HL-60 (cell line): ENCODE measurements at regions not wholly inside any gene's neighbourhood (a gene's known extent, or its start where the extent isn't known, plus 50 kb on each side); places are given as distances from the start of the nearest gene placed in this dataset.

ENCODE experiments used
- DNase-seq, 2 experiments: peaks; one replicate each; pipeline ENCODE4 v3.0.0-alpha.2; 2010 to 2020; ENCODE audit warnings: low read depth in 1 of 2, low spot score in 1 of 2
- H3K27ac ChIP-seq: fragments of 250-450 bp; sonication (Bioruptor Pico); replicated peaks from 2 replicates; pipeline ENCODE4 v1.5.1; 2020; ENCODE audit warnings: mild to moderate bottlenecking, moderate library complexity
- H3K27me3 ChIP-seq: fragments of 250-450 bp; sonication (Bioruptor Pico); 2 replicates; pipeline ENCODE4 v1.5.1; 2021; ENCODE audit warnings: mild to moderate bottlenecking, moderate library complexity; ENCODE audit not compliant: insufficient read depth, poor library complexity, severe bottlenecking
- H3K4me3 ChIP-seq: replicated peaks from 2 replicates; pipeline ENCODE4 v1.5.1; 2011; ENCODE audit warnings: mild to moderate bottlenecking, control low read depth, low read length; ENCODE audit not compliant: insufficient read depth
- GABPA ChIP-seq: IDR thresholded peaks from 2 replicates; pipeline ENCODE4 v1.6.1; 2012; ENCODE audit warnings: low read depth
- POLR2AphosphoS5 ChIP-seq: IDR thresholded peaks from 2 replicates; pipeline ENCODE4 v1.6.1; 2012; ENCODE audit warnings: low read depth
- SPI1 ChIP-seq: IDR thresholded peaks from 2 replicates; pipeline ENCODE4 v1.6.1; 2012; ENCODE audit warnings: low read depth, mild to moderate bottlenecking, borderline replicate concordance
- TF ChIP-seq, protein P1 (sequence below): IDR thresholded peaks from one replicate; pipeline ENCODE4 v1.5.1; 2011; ENCODE audit warnings: low read length, control low read depth, inconsistent platforms; ENCODE audit not compliant: insufficient read depth
- TF ChIP-seq, protein P2 (sequence below): IDR thresholded peaks from 2 replicates; pipeline ENCODE4 v1.6.1; 2012; ENCODE audit warnings: low read depth; ENCODE audit not compliant: insufficient replicate concordance

DNA sequence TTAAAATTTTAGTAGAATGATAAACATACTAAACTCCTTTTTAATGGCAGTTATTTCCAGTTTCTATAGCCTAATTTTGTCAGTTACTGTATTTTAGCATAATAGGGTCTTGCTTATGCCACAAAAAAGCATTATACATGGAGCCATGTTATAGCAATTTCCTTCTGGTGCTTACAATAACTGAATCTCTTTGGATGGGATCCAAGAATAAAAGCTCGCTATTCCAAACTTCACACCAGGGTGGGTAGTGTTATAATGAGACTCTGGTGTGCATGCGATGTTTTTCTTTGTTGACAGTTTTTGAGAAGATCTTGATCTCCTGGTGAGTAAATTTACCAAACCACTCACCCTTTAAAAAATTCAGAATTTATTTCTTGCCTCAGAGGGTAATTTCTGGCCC lies 90.4 kb upstream of the CCDC91 start:
- Histone ChIP-seq H3K4me3 (no peak overlapping the region), H3K27ac (no peak overlapping the region), H3K27me3 (no peaks in the 10 kb centered on the region)
- TF ChIP-seq, protein P1, sequence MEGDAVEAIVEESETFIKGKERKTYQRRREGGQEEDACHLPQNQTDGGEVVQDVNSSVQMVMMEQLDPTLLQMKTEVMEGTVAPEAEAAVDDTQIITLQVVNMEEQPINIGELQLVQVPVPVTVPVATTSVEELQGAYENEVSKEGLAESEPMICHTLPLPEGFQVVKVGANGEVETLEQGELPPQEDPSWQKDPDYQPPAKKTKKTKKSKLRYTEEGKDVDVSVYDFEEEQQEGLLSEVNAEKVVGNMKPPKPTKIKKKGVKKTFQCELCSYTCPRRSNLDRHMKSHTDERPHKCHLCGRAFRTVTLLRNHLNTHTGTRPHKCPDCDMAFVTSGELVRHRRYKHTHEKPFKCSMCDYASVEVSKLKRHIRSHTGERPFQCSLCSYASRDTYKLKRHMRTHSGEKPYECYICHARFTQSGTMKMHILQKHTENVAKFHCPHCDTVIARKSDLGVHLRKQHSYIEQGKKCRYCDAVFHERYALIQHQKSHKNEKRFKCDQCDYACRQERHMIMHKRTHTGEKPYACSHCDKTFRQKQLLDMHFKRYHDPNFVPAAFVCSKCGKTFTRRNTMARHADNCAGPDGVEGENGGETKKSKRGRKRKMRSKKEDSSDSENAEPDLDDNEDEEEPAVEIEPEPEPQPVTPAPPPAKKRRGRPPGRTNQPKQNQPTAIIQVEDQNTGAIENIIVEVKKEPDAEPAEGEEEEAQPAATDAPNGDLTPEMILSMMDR = no peak
- TF ChIP-seq POLR2AphosphoS5 (no peak), GABPA (no peak)
- TF ChIP-seq, protein P2, sequence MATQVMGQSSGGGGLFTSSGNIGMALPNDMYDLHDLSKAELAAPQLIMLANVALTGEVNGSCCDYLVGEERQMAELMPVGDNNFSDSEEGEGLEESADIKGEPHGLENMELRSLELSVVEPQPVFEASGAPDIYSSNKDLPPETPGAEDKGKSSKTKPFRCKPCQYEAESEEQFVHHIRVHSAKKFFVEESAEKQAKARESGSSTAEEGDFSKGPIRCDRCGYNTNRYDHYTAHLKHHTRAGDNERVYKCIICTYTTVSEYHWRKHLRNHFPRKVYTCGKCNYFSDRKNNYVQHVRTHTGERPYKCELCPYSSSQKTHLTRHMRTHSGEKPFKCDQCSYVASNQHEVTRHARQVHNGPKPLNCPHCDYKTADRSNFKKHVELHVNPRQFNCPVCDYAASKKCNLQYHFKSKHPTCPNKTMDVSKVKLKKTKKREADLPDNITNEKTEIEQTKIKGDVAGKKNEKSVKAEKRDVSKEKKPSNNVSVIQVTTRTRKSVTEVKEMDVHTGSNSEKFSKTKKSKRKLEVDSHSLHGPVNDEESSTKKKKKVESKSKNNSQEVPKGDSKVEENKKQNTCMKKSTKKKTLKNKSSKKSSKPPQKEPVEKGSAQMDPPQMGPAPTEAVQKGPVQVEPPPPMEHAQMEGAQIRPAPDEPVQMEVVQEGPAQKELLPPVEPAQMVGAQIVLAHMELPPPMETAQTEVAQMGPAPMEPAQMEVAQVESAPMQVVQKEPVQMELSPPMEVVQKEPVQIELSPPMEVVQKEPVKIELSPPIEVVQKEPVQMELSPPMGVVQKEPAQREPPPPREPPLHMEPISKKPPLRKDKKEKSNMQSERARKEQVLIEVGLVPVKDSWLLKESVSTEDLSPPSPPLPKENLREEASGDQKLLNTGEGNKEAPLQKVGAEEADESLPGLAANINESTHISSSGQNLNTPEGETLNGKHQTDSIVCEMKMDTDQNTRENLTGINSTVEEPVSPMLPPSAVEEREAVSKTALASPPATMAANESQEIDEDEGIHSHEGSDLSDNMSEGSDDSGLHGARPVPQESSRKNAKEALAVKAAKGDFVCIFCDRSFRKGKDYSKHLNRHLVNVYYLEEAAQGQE = no peak
- no peak for DNase-seq

DNA sequence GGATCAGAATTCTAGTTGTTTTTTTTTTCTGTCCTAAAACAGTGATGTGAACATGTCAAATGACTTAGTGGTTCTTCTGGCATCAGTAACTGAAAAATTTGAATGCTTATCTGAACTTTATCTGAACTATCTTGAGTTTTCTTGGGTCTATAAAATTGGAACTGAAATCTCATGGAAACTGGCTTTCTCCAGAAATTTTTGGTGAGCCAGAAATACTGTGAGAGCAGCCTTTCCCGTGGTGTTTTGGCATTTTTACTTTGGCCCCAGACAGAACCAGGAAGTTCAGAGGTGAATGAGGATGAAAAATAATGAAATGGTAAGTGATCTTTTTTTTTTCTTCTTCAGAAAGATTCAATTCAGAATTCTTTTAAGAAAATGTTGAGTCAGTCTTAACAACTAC lies 89.5 kb upstream of the CCDC91 start:
- Histone ChIP-seq H3K27ac (no peak overlapping the region), H3K27me3 (no peaks in the 10 kb centered on the region), H3K4me3 (no peak overlapping the region)
- DNase-seq = no peak
- TF ChIP-seq POLR2AphosphoS5 = no peak
- TF ChIP-seq, protein P1 = no peak
- TF ChIP-seq GABPA = no peak
- no peak for TF ChIP-seq SPI1
- TF ChIP-seq, protein P2 = no peak

DNA sequence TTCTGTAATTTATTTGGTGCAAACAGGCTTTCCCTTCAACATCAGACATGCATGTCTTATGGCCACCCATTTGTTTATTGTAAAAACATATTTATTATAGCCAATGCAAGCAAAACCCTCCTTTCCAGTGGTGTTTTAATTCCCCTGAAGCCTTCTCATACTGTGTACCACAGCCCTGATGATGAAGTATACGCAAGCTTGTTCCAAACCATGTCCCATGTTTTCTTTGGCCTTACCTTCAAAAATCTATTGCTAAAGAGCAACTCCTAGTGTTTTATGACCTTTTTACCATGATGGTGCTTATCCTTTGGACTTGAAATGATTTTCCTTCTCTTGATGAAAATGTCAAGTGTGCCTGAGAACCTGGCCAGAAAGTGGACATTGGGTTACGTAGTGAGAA lies 85.9 kb upstream of the CCDC91 start:
- Histone ChIP-seq H3K4me3 (no peak overlapping the region), H3K27me3 (no peaks in the 10 kb centered on the region), H3K27ac (no peak overlapping the region)
- DNase-seq = no peak
- no peak for TF ChIP-seq SPI1
- TF ChIP-seq GABPA = no peak
- TF ChIP-seq, protein P1 = no peak
- TF ChIP-seq, protein P2 = no peak
- TF ChIP-seq POLR2AphosphoS5 = no peak
